GM23338 (cell line): ENCODE measurements at regions not wholly inside any gene's neighbourhood (a gene's known extent, or its start where the extent isn't known, plus 50 kb on each side); places are given as distances from the start of the nearest gene placed in this dataset.

Experiments used
- ATAC-seq: fragments of 200-7000 bp; cut with Tn5 transposase; 3 replicates; pipeline ENCODE4 v1.9.1; 2020
- DNase-seq: peaks from one replicate; pipeline ENCODE4 v3.0.0-alpha.2; 2015; ENCODE audit warnings: low spot score
- H2AFZ ChIP-seq: fragments of 200-600 bp; sonication (generic); 2 replicates; pipeline ENCODE4 v1.8.0; 2016; ENCODE audit warnings: antibody characterized with exemption, mild to moderate bottlenecking, moderate library complexity
- H3F3A ChIP-seq: fragments of 200-600 bp; sonication (generic); replicated peaks from 2 replicates; pipeline ENCODE4 v1.8.0; 2017; ENCODE audit warnings: antibody characterized with exemption, mixed run types, low read depth
- H3K27ac ChIP-seq: fragments of 200-600 bp; sonication (generic); 2 replicates; pipeline ENCODE4 v1.6.1; 2016; ENCODE audit warnings: low read depth
- H3K27me3 ChIP-seq: fragments of 200-600 bp; sonication (generic); 2 replicates; pipeline ENCODE4 v1.8.0; 2016; ENCODE audit warnings: mild to moderate bottlenecking, mixed run types, moderate library complexity; ENCODE audit not compliant: insufficient read depth
- H3K36me3 ChIP-seq: fragments of 200-600 bp; sonication (generic); 2 replicates; pipeline ENCODE4 v1.8.0; 2016; ENCODE audit warnings: mild to moderate bottlenecking; ENCODE audit not compliant: insufficient read depth
- H3K4me1 ChIP-seq: fragments of 200-600 bp; sonication (generic); 2 replicates; pipeline ENCODE4 v1.8.0; 2016; ENCODE audit warnings: mild to moderate bottlenecking, moderate library complexity; ENCODE audit not compliant: insufficient read depth
- H3K4me2 ChIP-seq: fragments of 200-600 bp; sonication (generic); 2 replicates; pipeline ENCODE4 v1.7.1; 2017; ENCODE audit warnings: mixed run types
- H3K4me3 ChIP-seq: fragments of 200-600 bp; sonication (generic); 2 replicates; pipeline ENCODE4 v1.6.1; 2016; ENCODE audit warnings: mixed run types
- H3K79me2 ChIP-seq: fragments of 200-600 bp; sonication (generic); replicated peaks from 2 replicates; pipeline ENCODE4 v1.8.0; 2017; ENCODE audit warnings: mild to moderate bottlenecking; ENCODE audit not compliant: insufficient read depth
- H3K9me2 ChIP-seq: fragments of 200-600 bp; sonication (generic); 2 replicates; pipeline ENCODE4 v1.8.0; 2017; ENCODE audit not compliant: insufficient read depth
- H4K20me1 ChIP-seq: fragments of 200-600 bp; sonication (generic); replicated peaks from 2 replicates; pipeline ENCODE4 v1.8.0; 2017; ENCODE audit warnings: mild to moderate bottlenecking; ENCODE audit not compliant: insufficient read depth
- H3K27ac Mint-ChIP-seq: 2 replicates; pipeline ENCODE4 v1.8.0; 2020; ENCODE audit warnings: inconsistent platforms, mild to moderate bottlenecking, moderate library complexity, mixed read lengths
- H3K27me3 Mint-ChIP-seq: 3 replicates; pipeline ENCODE4 v1.8.0; 2022; ENCODE audit warnings: low read depth, mild to moderate bottlenecking, moderate library complexity, mixed read lengths, inconsistent platforms; ENCODE audit not compliant: insufficient read depth, poor library complexity
- H3K36me3 Mint-ChIP-seq: 3 replicates; pipeline ENCODE4 v1.8.0; 2021; ENCODE audit warnings: low read depth, mild to moderate bottlenecking, inconsistent platforms, moderate library complexity, mixed read lengths
- H3K4me1 Mint-ChIP-seq: 3 replicates; pipeline ENCODE4 v1.8.0; 2020; ENCODE audit warnings: mild to moderate bottlenecking, inconsistent platforms, mixed read lengths
- H3K4me3 Mint-ChIP-seq: 3 replicates; pipeline ENCODE4 v1.8.0; 2021; ENCODE audit warnings: moderate library complexity, mild to moderate bottlenecking, inconsistent platforms, mixed read lengths
- H3K9me3 Mint-ChIP-seq: 3 replicates; pipeline ENCODE4 v1.8.0; 2020; ENCODE audit warnings: moderate library complexity, mild to moderate bottlenecking, inconsistent platforms, mixed read lengths
- CREB1 ChIP-seq: fragments of 250-450 bp; sonication (Bioruptor Pico); IDR thresholded peaks from 2 replicates; pipeline ENCODE4 v1.5.0; 2020; ENCODE audit warnings: low read depth, mild to moderate bottlenecking, moderate library complexity
- CTCF ChIP-seq, 2 experiments: fragments of 200-600 bp in 1 of 2; sonication (generic) in 1 of 2; conservative IDR thresholded peaks; 2 replicates each; pipeline versions ENCODE4 v1.5.1 to v1.6.1; 2016 to 2017; ENCODE audit warnings: antibody characterized with exemption in 2 of 2, low read depth in 2 of 2, mild to moderate bottlenecking in 2 of 2, moderate library complexity in 1 of 2
- EZH2 ChIP-seq: fragments of 200-600 bp; sonication (generic); IDR thresholded peaks from one replicate; pipeline ENCODE4 v1.8.0; 2017; ENCODE audit warnings: antibody characterized with exemption, mild to moderate bottlenecking, low read depth; ENCODE audit not compliant: unreplicated experiment
- EZH2phosphoT487 ChIP-seq: fragments of 200-600 bp; sonication (generic); IDR thresholded peaks from one replicate; pipeline ENCODE4 v1.8.1; 2018; ENCODE audit warnings: antibody characterized with exemption; ENCODE audit not compliant: unreplicated experiment
- JUNB ChIP-seq: IDR thresholded peaks from one replicate; pipeline ENCODE4 v1.6.1; 2016; ENCODE audit warnings: antibody characterized with exemption; ENCODE audit not compliant: unreplicated experiment
- NANOG ChIP-seq: IDR thresholded peaks from 2 replicates; pipeline ENCODE4 v1.6.1; 2016; ENCODE audit warnings: antibody characterized with exemption, borderline replicate concordance
- POLR2AphosphoS5 ChIP-seq: IDR thresholded peaks from 2 replicates; pipeline ENCODE4 v1.6.1; 2016; ENCODE audit warnings: antibody characterized with exemption, low read depth
- STAT1 ChIP-seq: IDR thresholded peaks from one replicate; pipeline ENCODE4 v1.6.1; 2016; ENCODE audit warnings: antibody characterized with exemption; ENCODE audit not compliant: unreplicated experiment
- ZNF114 ChIP-seq: fragments of 250-450 bp; sonication (Bioruptor Pico); IDR thresholded peaks from 2 replicates; pipeline ENCODE4 v1.5.0; 2020; ENCODE audit warnings: mild to moderate bottlenecking, moderate library complexity
- ZNF331 ChIP-seq: fragments of 250-450 bp; sonication (Bioruptor Pico); IDR thresholded peaks from 2 replicates; pipeline ENCODE4 v1.5.0; 2020; ENCODE audit warnings: low read depth, mild to moderate bottlenecking, moderate library complexity
- TF ChIP-seq, protein P1 (sequence below): IDR thresholded peaks from 2 replicates; pipeline ENCODE4 v1.6.1; 2016; ENCODE audit warnings: antibody characterized with exemption
- TF ChIP-seq, protein P2 (sequence below): IDR thresholded peaks from one replicate; pipeline ENCODE4 v1.6.1; 2018; ENCODE audit warnings: antibody characterized with exemption; ENCODE audit not compliant: unreplicated experiment

GRCh38 chr13:60707878-60708277, 310.9 kb downstream of the TDRD3 start:
- H3K4me2 ChIP-seq, result no peak overlapping the region
- no peak overlapping the region for H3K4me3 ChIP-seq
- H2AFZ ChIP-seq, result no peak overlapping the region
- no peaks in the 10 kb centered on the region for H4K20me1 ChIP-seq
- H3K36me3 ChIP-seq, result no peaks in the 10 kb centered on the region
- no peaks in the 10 kb centered on the region for H3K27me3 Mint-ChIP-seq
- no peak overlapping the region for H3K27ac ChIP-seq
- H3K36me3 Mint-ChIP-seq, result peaks cover 13% of the 10 kb centered on the region; the same call in 2 of the 3 replicates
- H3K9me2 ChIP-seq, result no peaks in the 10 kb centered on the region
- no peaks in the 10 kb centered on the region for H3K79me2 ChIP-seq
- H3K4me1 ChIP-seq, result no peaks in the 10 kb centered on the region
- TF ChIP-seq CTCF (conservative IDR thresholded peaks at IDR 0.05; ENCODE audit: low read depth in 2 of 2) (no peak), CREB1 (0 out of 2 replicates have a peak, but pooled peaks have one; percentile 14), EZH2phosphoT487 (no peak)
- no peak overlapping the region for H3K27ac Mint-ChIP-seq
- no peak overlapping the region for H3K4me3 Mint-ChIP-seq
- H3K9me3 Mint-ChIP-seq, result peaks cover 19% of the 10 kb centered on the region
- peak; percentile 14 for DNase-seq
- H3F3A ChIP-seq, result no peaks in the 10 kb centered on the region
- no peak for ATAC-seq
- no peaks in the 10 kb centered on the region for H3K27me3 ChIP-seq
- H3K4me1 Mint-ChIP-seq, result peaks cover 5% of the 10 kb centered on the region; the same call in 1 of the 3 replicates

DNA sequence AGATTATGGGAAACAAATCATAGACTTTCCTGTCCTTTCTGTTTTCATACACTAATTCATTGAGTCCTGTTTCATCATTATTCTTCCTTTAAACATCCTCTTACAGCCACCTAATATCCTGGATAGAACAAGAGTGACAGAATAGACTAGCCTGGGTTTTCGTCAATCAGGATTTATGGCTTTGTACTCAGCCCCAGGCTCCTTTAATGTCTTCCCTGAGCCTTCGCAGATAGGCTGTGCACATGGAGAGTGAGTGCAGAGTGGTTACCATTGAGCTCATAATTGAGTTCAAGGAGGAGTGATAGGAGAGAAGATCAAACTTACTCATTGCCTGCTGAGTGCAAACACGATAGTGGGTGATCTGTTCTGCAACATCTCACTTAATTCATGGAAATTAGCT, 304.9 kb downstream of the TDRD3 start:
- Mint-ChIP-seq H3K27ac (no peak overlapping the region), H3K9me3 (no peaks in the 10 kb centered on the region; the same call in 2 of the 3 replicates), H3K36me3 (no peaks in the 10 kb centered on the region), H3K4me1 (peaks cover 15% of the 10 kb centered on the region; the same call in 2 of the 3 replicates), H3K4me3 (no peak overlapping the region), H3K27me3 (no peaks in the 10 kb centered on the region)
- H3K4me2 ChIP-seq, result no peak overlapping the region
- no peaks in the 10 kb centered on the region for H4K20me1 ChIP-seq
- DNase-seq, result no peak
- H3F3A ChIP-seq, result no peaks in the 10 kb centered on the region
- no peaks in the 10 kb centered on the region for H3K79me2 ChIP-seq
- H3K36me3 ChIP-seq, result no peaks in the 10 kb centered on the region
- H3K9me2 ChIP-seq, result no peaks in the 10 kb centered on the region
- H3K27ac ChIP-seq, result no peak overlapping the region
- no peak for ATAC-seq
- H3K27me3 ChIP-seq, result no peaks in the 10 kb centered on the region
- peaks cover under 1% of the 10 kb centered on the region for H3K4me1 ChIP-seq
- no peak overlapping the region for H2AFZ ChIP-seq
- H3K4me3 ChIP-seq, result no peak overlapping the region
- TF ChIP-seq ZNF114 (no peak), NANOG (no peak), CTCF (conservative IDR thresholded peaks at IDR 0.05; ENCODE audit: low read depth in 2 of 2) (no peak), JUNB (no peak), STAT1 (no peak), EZH2 (no peak), POLR2AphosphoS5 (no peak), CREB1 (no peak), ZNF331 (CRISPR knock-in tag) (no peak), EZH2phosphoT487 (no peak)
- TF ChIP-seq, protein P1, sequence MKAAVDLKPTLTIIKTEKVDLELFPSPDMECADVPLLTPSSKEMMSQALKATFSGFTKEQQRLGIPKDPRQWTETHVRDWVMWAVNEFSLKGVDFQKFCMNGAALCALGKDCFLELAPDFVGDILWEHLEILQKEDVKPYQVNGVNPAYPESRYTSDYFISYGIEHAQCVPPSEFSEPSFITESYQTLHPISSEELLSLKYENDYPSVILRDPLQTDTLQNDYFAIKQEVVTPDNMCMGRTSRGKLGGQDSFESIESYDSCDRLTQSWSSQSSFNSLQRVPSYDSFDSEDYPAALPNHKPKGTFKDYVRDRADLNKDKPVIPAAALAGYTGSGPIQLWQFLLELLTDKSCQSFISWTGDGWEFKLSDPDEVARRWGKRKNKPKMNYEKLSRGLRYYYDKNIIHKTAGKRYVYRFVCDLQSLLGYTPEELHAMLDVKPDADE, result no peak
- TF ChIP-seq, protein P2, sequence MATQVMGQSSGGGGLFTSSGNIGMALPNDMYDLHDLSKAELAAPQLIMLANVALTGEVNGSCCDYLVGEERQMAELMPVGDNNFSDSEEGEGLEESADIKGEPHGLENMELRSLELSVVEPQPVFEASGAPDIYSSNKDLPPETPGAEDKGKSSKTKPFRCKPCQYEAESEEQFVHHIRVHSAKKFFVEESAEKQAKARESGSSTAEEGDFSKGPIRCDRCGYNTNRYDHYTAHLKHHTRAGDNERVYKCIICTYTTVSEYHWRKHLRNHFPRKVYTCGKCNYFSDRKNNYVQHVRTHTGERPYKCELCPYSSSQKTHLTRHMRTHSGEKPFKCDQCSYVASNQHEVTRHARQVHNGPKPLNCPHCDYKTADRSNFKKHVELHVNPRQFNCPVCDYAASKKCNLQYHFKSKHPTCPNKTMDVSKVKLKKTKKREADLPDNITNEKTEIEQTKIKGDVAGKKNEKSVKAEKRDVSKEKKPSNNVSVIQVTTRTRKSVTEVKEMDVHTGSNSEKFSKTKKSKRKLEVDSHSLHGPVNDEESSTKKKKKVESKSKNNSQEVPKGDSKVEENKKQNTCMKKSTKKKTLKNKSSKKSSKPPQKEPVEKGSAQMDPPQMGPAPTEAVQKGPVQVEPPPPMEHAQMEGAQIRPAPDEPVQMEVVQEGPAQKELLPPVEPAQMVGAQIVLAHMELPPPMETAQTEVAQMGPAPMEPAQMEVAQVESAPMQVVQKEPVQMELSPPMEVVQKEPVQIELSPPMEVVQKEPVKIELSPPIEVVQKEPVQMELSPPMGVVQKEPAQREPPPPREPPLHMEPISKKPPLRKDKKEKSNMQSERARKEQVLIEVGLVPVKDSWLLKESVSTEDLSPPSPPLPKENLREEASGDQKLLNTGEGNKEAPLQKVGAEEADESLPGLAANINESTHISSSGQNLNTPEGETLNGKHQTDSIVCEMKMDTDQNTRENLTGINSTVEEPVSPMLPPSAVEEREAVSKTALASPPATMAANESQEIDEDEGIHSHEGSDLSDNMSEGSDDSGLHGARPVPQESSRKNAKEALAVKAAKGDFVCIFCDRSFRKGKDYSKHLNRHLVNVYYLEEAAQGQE, result no peak
